Activated CD8-positive, alpha-beta memory T cell treated with anti-CD3 and anti-CD28 coated beads, Interleukin-2, amount 50 U/mL, for 48 hours (primary cell): ENCODE measurements at regions not wholly inside any gene's neighbourhood (a gene's known extent, or its start where the extent isn't known, plus 50 kb on each side); places are given as distances from the start of the nearest gene placed in this dataset.
"Not testable (repeated sequence)": the region's sequence is repeated elsewhere in the genome, so short reads cannot be mapped to it uniquely, and the experiment has no call there.

ENCODE experiments used
- DNase-seq: peaks from one replicate; pipeline ENCODE4 v3.0.0-alpha.2; 2020

DNA sequence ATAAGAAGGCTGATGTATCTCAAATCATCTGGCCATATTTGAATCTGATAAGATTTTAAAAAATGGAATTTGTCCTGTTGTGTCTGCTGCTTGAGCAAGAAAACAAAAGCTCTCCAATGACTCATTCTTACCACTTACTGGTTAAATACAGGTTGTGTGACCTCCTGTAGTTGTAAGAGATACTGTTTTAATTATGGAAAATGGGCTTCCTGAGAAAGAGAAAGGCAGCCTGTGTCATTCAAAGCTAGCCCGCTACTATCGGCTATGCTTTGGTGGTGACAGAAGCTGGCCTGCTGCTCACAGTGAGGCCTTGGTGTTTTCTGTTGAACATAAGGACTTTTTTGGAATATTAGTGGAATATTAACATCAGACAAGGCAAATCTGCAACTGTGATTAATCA lies 1722.1 kb upstream of the PCDH10 start:
- no peak for DNase-seq

GRCh38 chr4:131430302-131430701 lies 1718.8 kb upstream of the PCDH10 start:
- no peak for DNase-seq

DNA sequence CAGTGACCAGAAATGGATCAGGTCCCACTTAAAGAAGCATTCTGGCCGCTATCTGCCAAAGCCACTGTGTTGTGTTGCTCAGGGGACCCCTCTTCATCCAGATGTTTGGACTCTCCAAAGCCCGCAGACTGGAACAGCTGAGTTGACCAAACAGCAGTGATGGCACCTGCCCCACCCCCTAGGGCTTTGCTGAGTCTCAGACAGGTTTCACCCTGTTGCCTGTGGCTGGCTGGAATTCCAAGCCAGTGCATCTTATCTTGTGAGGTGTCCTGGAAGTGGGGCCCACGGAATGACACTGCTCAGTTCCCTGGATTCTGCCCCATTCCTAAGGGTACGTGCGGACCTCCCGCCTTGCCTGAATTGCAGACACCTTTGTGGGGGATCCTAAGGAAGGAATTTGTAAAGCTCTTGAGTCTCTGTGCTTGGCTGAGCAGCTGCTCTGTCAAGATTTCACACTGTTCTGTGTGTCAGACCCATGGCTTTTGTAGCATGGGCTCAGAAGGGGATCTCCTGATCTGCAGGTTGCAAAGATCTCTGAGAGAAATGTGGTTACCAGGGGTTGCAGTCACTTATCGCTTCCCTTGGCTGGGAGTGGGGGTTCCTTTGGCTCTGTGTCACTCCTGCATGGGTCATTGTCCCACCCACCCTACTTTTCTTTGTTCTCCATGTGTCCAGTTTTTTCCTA lies 1707.9 kb upstream of the PCDH10 start:
- no peak for DNase-seq

DNA sequence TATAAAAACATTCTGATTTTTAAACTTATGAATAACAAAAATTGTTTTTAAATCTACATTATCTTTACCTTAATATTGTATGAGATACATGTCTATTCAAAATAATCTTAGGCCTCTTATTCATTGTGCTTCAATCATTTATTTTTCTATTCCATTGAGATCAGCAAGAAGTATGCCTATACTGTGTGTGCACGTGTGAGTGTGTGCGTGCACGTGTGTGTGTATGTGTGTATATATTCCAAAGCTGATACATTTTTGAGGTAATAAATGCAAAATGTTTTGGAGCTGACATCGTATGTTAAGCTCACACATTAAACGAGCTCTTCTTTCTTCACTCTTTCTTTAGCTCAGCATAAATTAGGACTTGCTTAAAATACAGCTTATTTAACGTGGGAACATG lies 1701.2 kb upstream of the PCDH10 start:
- DNase-seq: no peak

GRCh38 chr4:131450572-131451209 lies 1698.4 kb upstream of the PCDH10 start:
- no peak for DNase-seq

DNA sequence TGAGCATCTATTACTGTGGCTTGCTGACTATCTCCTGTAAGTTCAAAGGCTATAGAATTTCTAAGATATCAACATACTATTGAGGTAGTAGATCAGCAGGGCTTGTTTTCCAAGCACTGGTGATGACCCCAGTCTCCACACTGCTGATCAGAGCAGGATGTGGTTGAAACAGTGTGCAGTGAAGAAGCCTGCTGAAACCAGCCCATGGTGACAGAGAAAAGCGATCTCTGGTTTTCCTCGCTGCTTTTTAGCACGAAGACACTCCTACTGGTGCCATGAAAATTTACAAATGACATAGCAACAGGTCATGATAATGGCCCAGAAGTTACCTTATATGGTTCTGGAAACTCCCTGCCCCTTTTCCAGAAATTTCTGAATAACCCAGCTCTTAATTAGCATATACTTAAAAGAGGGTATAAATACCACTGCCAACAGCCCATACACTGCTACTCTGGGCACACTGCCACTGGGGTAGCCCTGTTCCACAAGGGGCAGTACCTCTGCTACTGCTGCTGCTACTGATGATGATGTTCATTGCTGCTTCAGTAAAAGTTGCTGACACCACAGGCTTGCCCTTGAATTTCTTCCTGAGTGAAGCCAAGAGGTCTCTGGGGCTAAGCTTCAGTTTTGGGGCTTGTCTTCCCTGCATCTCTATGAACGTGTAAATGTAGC lies 1689.5 kb upstream of the PCDH10 start:
- DNase-seq: no peak

DNA sequence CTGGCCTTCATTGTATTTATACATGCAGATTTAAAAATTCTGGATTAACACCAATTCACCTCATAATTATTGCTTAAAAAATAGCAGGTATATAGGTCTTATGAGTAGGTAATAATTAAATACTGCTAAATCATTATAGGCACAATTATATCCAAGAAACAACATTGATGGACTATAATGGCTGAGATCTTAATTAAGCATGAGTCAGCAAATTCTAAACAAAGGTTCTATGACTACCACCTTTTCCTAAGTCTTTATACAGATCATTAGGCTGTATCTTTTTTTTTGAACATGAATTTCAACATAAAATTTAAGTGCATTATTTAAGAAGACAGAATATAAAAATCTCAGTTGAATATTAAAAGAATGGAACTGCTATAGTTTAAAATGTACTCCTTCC lies 1678.7 kb upstream of the PCDH10 start:
- DNase-seq: no peak

DNA sequence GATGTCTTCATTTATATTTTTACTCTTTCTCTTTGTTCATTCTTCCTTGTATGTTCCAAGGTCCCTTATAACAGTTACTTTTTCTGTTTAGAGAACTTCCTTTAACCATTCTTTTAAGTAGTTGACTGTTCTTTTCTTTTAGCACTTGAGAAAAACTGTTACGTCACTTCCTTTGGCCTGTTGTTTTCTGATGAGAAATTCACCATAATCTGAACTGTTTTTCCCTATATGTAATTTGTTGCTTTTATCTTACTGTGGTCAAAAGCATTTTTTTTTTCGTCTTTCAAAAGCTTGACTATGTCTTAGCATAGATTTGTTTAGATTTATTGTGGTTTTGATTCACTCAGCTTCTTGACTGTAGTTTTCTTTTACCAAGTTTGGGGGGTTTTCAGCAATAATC lies 1660.3 kb upstream of the PCDH10 start:
- no peak for DNase-seq

DNA sequence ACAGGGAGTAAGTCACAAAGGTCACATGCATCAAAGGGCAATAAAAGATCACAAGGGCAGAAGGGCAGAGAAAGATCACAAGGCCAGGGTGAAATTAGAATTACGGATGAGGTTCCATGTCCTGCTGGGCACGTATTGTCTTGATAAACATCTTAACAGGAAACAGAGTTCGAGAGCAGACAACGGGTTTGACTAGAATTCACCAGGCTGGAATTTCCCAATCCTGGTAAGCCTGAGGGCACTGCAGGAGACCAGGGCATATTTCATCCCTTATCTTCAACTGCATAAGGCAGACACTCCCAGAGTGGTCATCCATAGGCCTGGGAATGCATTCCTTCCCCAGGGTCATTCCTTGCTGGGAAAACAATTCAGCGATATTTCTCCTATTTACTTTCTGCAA lies 1652.9 kb upstream of the PCDH10 start:
- DNase-seq: not testable (repeated sequence)

- no peak for DNase-seq
These were observed 1649.8 kb upstream of the PCDH10 start for GRCh38 chr4:131499141-131499873.

- DNase-seq: no peak
These were observed 1639.6 kb upstream of the PCDH10 start for GRCh38 chr4:131509521-131509920.

GRCh38 chr4:131526686-131527085 lies 1622.4 kb upstream of the PCDH10 start:
- no peak for DNase-seq

DNA sequence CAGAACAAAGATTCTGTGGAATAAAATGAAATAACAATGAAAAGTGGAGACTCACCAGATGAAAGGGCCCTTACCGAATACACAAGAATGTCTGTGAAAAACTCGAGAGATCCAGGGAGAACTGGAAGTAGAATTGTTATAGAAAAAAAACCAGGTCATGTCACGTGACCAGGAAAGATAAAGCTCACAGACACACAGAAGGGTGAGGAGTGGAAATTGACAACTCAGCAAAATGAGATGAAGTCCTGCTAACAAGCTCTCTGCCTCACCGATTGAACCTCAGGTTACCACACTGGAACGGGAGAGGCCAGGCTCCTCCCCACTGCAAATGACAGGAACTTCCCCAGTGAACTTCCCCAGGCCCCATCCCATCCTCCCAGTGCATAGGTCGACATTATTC lies 1618.0 kb upstream of the PCDH10 start:
- DNase-seq: no peak

DNA sequence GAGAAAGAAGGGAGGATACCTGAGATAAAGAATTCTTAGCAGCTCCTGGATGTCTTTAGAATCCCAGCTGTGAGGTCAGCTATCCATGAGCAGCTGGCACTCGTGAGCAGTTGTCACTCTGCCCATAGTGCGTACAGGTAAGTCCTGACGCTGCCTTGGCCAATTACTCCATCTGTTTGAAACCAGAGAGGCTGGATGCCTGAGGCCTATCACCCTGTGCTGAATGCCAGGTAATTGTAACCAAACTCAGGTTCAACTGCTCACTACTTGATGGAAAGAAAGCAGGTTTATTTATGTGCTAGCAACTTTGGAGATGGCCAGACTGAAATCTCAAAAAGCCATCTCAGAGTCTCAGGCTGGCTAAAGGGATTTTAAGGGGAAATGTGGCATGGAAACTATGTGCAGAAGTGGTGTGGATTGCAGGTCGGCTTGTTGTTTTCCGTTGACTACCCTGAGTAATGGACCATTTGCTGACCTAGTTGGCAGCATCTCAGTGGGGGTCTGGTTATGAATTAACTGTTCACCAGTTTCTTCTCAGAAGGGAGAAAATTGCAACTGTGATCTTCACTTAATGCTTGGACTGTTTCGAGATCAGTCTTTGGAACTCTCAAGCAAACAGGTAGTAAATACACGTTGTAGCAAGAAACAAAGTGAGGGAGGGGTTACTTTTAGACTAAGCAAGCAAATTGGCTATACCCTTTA lies 1614.0 kb upstream of the PCDH10 start:
- DNase-seq: no peak

- DNase-seq: no peak
These were observed 1608.8 kb upstream of the PCDH10 start for GRCh38 chr4:131540256-131540655.

DNA sequence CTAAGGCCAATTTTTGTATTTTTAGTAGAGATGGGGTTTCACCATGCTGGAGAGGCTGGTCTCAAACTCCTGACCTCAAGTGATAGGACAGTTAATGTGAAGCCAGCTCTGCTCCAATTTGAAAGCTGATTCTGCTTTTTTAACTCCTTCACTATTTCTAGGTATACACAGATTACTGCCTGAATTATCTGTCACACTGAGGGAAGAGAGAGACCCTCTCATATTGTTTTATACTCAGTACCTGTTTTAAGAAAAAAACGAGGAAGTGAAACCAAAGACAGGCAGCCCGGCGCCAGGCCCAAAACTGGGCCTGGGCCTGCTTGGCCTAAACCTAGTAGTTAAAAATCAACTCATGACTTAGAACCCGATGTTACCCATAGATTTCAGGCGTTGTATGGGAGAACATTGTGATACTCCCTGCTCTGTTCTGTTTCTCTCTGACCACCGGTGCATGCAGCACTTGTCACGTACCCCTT lies 1601.5 kb upstream of the PCDH10 start:
- DNase-seq: no peak

DNA sequence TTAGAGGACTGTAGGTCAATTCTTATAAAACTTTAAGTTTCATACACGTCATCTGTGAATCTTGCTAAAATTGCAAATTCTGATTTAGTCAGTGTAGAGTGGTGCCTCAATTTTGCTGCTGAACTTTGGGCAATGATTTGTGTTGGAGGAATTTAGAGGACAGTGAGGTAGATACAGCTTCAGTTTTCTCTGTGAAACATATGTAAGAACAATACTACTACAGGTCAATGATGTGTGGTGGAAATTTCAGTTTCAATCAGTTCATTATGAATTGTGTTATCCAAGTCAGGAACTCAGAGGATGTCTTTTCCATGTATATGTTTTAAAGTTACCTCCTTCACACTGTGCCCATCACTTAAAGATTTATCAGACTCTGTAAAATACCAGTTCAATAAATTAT lies 1597.8 kb upstream of the PCDH10 start:
- DNase-seq: no peak

GRCh38 chr4:131566026-131566425 lies 1583.1 kb upstream of the PCDH10 start:
- DNase-seq: no peak

DNA sequence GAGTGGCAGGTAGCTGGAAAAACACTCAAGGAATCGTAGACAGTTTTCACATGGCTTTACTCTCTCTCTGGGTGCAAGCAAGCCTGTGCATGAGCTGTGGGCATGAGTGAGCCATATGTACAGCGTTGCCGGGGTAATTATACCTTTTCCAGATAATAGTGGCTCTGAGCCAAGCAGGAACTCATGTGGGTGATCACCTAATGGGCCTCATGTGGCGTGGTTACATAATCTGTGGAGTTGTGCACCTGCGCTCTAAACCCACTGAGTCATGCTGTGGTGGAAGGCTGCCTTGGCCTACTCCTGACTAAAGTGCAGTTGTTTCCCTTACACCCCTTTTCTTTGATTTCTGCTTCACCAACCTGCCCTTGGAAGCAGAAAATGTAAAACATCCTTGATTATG lies 1564.5 kb upstream of the PCDH10 start:
- no peak for DNase-seq

DNA sequence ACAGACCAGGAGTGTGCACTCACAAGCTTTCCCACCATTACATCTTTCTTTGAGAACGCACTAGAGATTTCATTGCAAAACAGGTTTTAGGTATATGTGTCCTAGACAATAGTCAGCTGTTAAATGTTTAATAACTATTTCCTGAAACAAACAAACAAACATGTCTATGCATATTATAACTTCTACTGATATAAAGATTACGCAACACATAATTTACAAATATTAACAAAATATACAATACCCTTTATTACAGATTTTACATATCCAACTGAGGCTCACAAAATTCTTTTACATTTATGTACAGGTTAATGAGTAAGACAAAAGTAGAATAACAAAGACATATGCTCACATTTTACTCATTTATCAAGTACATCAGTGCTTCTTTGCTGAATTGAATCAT lies 1554.0 kb upstream of the PCDH10 start:
- no peak for DNase-seq

DNA sequence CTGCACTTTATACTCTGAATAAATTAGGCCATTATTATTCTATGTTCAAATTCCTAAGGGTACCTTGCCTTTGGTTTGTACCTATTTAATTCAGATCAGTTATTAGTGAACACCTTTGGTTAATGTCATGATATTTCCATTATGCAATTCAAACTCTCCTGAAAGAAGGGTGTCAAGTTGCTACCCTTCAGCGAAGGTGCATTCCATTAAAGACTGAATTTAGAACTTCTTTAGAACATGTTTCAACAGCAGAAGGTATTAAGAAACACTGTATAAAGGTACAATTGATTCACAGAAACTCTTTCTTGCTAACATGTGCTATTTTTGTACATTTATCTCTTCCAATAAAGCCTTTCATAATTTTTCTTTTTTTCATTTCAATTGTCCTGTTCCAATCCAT lies 1545.4 kb upstream of the PCDH10 start:
- DNase-seq: no peak

DNA sequence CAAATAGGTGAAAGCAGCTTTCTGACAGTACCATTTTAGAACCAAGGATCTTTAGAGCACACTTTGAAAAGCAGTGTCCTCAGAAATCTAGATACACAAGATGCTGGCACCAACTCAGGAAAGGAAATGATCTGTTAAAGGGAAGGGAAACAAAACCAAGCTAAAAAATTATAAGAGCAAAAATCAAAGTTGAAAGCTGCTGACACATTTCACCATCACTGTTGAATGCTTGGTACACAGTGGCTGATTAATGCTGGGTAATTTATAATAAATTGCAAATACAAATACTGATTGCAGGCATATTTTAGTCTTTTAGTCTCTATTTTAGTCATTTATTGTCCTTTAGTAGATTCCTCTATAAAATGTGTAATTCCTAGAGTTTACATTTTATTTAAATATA lies 1540.1 kb upstream of the PCDH10 start:
- DNase-seq: no peak

GRCh38 chr4:131610517-131610916 lies 1538.6 kb upstream of the PCDH10 start:
- DNase-seq: not testable (repeated sequence)
